Ovary (tissue), 3 donors: ENCODE measurements at regions not wholly inside any gene's neighbourhood (a gene's known extent, or its start where the extent isn't known, plus 50 kb on each side); places are given as distances from the start of the nearest gene placed in this dataset.

ENCODE experiments used
- CTCF ChIP-seq, 3 donors: fragments of 450-650 bp in 2 of 3; fragments of 200-600 bp in 1 of 3; IDR thresholded peaks; one replicate each; pipeline versions ENCODE4 v1.5.1 to v1.8.0; 2016 to 2022; ENCODE audit warnings: antibody characterized with exemption in 3 of 3, mild to moderate bottlenecking in 1 of 3
- EP300 ChIP-seq: sonication (generic); formaldehyde crosslinking; IDR thresholded peaks from one replicate; pipeline ENCODE4 v1.6.1; 2017; ENCODE audit warnings: antibody characterized with exemption
- POLR2A ChIP-seq: fragments of 450-650 bp; IDR thresholded peaks from one replicate; pipeline ENCODE4 v1.6.1; 2017; ENCODE audit warnings: antibody characterized with exemption, mild to moderate bottlenecking, moderate library complexity
- donor health status: DM: no; HTN: no; CAD: no.

DNA sequence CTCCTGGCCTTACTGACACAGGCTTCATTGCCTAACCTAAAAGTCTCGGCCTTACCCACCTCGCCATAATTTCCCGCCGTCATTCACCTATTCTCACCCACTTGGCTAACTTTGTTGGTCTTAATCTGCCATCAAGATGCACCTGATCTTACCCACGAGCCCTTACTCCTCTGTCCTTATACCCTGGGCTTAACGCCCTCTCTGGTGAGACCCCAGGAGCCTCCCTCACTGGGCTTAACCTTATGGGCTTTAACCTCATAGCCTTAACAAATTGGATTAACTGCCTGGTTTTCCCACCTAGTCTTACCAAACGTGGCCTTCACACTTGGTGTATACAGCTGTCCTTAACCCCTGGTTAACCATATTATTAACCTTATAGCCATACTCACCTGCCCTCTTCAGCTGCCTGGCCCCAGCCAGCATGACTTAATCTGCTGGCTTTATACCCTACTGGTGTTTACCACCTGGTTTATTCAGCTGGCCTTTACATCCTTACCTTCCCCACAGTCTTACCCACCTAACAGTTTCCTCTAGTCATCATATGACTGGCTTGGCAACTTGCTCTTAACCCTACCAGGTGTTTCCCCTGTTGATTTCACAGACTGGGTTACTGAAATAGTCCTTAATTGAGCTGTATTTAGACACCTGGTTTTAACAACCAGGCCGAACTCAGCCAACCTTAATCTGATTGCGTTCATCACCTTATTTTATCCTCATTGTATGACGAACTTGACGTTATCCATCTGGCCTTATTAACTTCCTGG lies 132.0 kb upstream of the ZSWIM2 start:
- TF ChIP-seq CTCF (IDR thresholded peaks at IDR 0.05) (no peak), POLR2A (no peak), EP300 (no peak)
